IPS-20b (cell line): ENCODE measurements at regions not wholly inside any gene's neighbourhood (a gene's known extent, or its start where the extent isn't known, plus 50 kb on each side); places are given as distances from the start of the nearest gene placed in this dataset.
A peak's percentile ranks its signal among the peaks of the same experiment; 100 is the strongest.

ENCODE experiments used
- H3K27ac ChIP-seq: one replicate; pipeline ENCODE4 v1.5.1; 2013; ENCODE audit warnings: low read length
- H3K27me3 ChIP-seq: 2 replicates; pipeline ENCODE4 v1.6.1; 2013; ENCODE audit warnings: mild to moderate bottlenecking, low read length, inconsistent platforms; ENCODE audit not compliant: insufficient read depth
- H3K36me3 ChIP-seq: 2 replicates; pipeline ENCODE4 v1.6.1; 2013; ENCODE audit warnings: low read depth, mild to moderate bottlenecking, inconsistent platforms, low read length, moderate library complexity; ENCODE audit not compliant: insufficient read depth
- H3K4me1 ChIP-seq: 2 replicates; pipeline ENCODE4 v1.6.1; 2013; ENCODE audit warnings: mild to moderate bottlenecking, control low read depth, inconsistent platforms, low read length, moderate library complexity; ENCODE audit not compliant: insufficient read depth
- H3K4me3 ChIP-seq: 2 replicates; pipeline ENCODE4 v1.5.1; 2013; ENCODE audit warnings: mild to moderate bottlenecking, low read length, inconsistent platforms
- H3K9ac ChIP-seq: 2 replicates; pipeline ENCODE4 v1.6.1; 2013; ENCODE audit warnings: low read depth, mild to moderate bottlenecking, inconsistent platforms, low read length, moderate library complexity
- H3K9me3 ChIP-seq: 2 replicates; pipeline ENCODE4 v1.6.1; 2013; ENCODE audit warnings: mild to moderate bottlenecking, low read depth, low read length, inconsistent platforms; ENCODE audit not compliant: insufficient read depth

DNA sequence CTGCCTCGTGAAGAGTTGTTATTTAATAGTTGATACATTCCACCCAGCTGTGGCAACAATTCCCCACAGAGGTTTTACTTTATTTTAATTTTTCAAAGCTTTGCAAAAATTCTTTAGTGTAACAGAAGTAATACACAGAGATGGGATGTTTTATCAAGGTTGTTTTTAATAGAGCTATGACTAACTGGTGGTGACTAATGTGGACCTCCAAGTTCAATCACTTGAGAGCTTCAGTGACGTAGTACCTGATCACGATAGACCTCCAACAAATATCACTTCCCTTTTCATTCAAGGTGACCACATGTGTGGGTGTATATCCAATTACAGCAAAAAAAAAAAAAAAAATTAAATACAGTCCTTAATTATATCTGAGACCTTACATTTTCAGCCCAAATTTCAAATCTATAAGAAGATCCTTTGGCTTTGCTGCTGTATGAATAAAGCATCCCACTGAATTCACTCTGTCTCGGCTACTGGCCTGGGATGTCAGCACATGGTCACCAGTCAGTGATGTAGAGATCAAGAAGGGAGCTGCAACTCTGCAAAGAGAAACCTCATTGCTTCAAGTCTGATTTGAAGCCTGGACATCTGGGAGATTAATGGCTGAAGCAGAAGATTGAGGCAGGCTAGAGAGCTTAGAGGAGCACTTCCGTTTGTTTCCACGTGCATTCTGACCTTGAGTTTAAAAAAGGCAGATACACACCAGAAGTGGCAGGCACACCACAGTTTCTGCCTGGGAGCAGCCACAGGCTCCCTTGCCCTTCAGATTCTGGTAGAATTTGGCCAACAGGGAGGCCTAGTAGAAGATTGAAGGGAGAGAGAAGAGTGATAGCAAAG, 345.9 kb upstream of the NOCT start:
- no peak overlapping the region for H3K4me3 ChIP-seq
- no peak overlapping the region for H3K9ac ChIP-seq
- no peaks in the 10 kb centered on the region for H3K36me3 ChIP-seq
- H3K27ac ChIP-seq, result no peak overlapping the region
- H3K27me3 ChIP-seq, result no peaks in the 10 kb centered on the region
- H3K9me3 ChIP-seq, result no peaks in the 10 kb centered on the region
- peaks cover 8% of the 10 kb centered on the region for H3K4me1 ChIP-seq

DNA sequence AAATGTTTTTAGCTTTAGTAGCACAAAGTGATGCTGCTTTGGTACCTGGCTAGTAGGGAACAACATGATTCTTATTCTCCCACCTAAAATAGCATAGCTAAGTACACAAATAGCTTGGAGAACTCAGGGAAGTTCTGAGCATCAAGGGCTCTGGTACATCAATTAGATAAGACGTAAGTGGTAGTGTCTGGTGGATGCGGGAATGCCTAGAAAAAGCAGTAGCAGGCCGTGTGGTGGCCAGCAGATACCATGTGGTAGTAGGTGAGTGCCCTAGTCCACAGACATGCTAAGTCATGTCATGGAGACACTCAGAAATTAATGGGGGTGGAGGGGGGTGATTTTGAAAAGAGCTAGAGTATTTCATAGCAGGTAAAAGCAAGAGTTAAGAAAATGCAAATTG, 347.3 kb upstream of the NOCT start:
- H3K27ac ChIP-seq, result no peak overlapping the region
- no peak overlapping the region for H3K4me3 ChIP-seq
- no peak overlapping the region for H3K9ac ChIP-seq
- H3K27me3 ChIP-seq, result no peaks in the 10 kb centered on the region
- peaks cover 6% of the 10 kb centered on the region for H3K4me1 ChIP-seq
- no peaks in the 10 kb centered on the region for H3K9me3 ChIP-seq
- H3K36me3 ChIP-seq, result no peaks in the 10 kb centered on the region

DNA sequence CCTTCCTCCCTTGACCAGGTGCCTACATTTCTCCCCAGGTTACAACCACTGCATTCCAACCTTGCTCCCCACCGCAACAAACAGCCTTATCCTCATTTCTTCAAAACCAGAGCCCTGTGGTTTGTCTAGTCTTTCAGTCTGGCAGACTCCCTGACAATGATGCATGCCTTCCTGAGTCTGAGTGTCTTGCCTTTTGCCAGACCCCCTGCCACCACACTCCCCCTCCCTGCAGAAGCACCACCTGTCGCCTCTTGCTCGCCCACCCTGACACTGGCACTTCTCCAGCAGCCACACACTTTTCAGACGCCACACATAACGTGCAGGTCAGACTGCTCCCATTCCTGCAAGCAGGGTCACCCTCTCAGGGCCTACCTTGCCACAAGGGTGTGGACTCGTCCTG, 349.2 kb upstream of the NOCT start:
- Histone ChIP-seq H3K9ac (no peak overlapping the region), H3K36me3 (no peaks in the 10 kb centered on the region), H3K4me3 (no peak overlapping the region), H3K27ac (no peak overlapping the region), H3K9me3 (no peaks in the 10 kb centered on the region), H3K27me3 (peaks cover 4% of the 10 kb centered on the region; the same call in 1 of the 2 replicates), H3K4me1 (no peaks in the 10 kb centered on the region)

DNA sequence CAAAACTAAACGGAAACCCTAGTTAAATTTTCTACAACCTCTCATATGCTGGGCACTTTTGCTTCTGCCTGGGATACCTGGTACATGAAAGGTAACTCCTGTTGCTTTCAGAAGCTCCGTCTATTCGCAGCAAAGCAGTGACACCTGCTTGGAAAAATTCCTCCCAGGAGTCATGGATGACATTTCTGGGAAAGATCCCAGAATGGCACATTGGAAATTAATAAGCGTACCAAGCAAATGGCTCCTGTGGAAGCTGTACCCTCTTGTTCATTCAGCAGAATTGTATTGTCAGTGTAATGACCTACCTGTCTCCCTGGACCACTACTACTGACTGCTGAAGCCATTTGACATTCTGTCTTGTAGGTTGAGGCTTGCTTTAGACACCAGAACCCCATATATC, 349.7 kb upstream of the NOCT start:
- H3K27ac ChIP-seq, result no peak overlapping the region
- H3K4me1 ChIP-seq, result peaks cover 4% of the 10 kb centered on the region
- H3K4me3 ChIP-seq, result no peak overlapping the region
- no peaks in the 10 kb centered on the region for H3K36me3 ChIP-seq
- peaks cover 9% of the 10 kb centered on the region; the same call in 1 of the 2 replicates for H3K27me3 ChIP-seq
- no peaks in the 10 kb centered on the region for H3K9me3 ChIP-seq
- no peak overlapping the region for H3K9ac ChIP-seq

DNA sequence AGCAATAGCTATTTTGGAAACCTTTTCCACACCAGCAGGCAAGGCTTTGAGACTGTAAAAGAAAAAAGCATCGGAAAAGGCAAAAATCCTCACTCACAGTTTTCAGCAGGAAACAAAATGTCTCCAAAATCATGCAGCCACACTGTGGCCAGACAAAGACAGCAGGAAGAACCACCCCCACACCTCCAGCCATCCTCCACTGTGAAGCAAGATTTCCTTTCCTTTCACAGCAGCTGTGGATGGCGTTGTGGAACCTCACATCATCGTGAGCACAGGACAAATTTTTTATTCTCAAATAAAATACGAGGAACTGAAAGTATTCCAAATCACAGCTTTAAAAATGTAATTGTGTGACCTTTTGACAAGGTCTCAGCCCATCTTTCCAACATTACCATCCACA, 351.7 kb upstream of the NOCT start:
- Histone ChIP-seq H3K9ac (no peak overlapping the region), H3K4me3 (no peak overlapping the region), H3K9me3 (no peaks in the 10 kb centered on the region), H3K27me3 (peaks cover 9% of the 10 kb centered on the region; the same call in 1 of the 2 replicates), H3K4me1 (peaks cover 19% of the 10 kb centered on the region), H3K27ac (no peak overlapping the region), H3K36me3 (no peaks in the 10 kb centered on the region)

DNA sequence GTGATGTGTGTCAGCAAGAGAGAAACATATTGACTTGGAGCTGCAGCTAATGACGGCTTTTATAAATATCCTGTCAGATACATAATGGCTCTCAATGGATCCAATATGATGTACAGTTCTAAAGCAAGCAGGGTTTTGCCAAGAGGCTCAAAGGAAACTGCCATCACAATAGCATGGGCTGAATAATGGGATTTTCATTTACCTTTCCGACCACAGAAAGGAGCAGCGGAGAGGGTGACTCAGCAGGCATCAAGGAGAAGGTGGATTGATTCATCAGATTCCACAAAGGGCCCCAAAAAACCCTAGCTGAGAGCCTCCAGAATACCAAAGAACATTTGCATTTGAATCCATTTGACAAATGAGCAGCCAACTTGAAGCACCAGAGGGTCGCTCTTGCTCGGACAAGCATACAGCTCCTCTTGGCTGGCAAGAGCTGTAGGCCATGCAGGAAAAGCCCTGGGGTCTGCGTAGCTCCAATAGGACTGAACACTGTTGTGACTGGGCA, 355.7 kb upstream of the NOCT start:
- peaks cover 9% of the 10 kb centered on the region; the same call in 1 of the 2 replicates for H3K27me3 ChIP-seq
- H3K9me3 ChIP-seq, result no peaks in the 10 kb centered on the region
- H3K9ac ChIP-seq, result peak overlapping the region; percentile 46; the same call in 1 of the 2 replicates
- peaks cover 26% of the 10 kb centered on the region for H3K4me1 ChIP-seq
- H3K4me3 ChIP-seq, result peak overlapping the region; percentile 58
- peak overlapping the region; percentile 36 for H3K27ac ChIP-seq
- no peaks in the 10 kb centered on the region for H3K36me3 ChIP-seq

DNA sequence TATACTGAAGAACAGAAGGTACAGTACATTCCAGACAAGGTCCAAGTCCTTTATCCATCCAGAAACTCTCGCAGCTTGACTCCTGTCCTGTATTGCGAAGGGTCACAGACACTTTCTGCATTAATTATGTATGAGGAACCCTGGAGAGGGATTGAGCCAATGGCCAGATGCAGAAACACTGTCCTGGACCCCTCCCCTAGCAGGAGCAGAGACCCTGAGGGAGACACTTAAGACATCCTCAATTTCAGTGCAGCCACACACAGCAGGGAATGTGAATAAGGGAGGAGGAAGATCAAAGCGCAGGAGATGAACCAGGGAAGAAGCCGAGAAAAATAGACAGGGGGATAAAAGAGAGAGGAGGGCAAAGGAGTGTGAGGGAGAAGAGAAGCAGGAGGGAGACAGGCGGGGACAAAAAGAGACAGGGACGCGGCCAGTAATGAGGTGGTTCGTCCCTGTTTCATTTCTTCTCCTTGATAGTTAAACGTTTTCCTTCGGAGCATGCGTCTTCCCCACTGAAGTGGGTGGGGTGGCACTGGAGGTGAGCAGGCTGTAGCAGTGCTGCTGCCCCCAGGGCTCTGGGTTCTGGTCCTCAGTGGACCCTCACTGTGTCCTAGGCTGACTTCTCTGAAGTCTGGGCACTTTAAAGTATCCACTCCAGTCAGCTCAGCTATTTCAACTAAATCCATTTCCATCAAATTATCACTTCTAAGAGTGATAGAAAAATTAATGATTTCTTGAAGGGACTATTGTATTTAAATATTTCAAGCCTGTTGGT, 356.4 kb upstream of the NOCT start:
- H3K36me3 ChIP-seq, result no peaks in the 10 kb centered on the region
- no peaks in the 10 kb centered on the region for H3K9me3 ChIP-seq
- peak overlapping the region; percentile 52 for H3K27ac ChIP-seq
- H3K4me3 ChIP-seq, result peak overlapping the region; percentile 58
- H3K27me3 ChIP-seq, result peaks cover 9% of the 10 kb centered on the region; the same call in 1 of the 2 replicates
- H3K9ac ChIP-seq, result peak overlapping the region; percentile 46
- peaks cover 26% of the 10 kb centered on the region for H3K4me1 ChIP-seq

DNA sequence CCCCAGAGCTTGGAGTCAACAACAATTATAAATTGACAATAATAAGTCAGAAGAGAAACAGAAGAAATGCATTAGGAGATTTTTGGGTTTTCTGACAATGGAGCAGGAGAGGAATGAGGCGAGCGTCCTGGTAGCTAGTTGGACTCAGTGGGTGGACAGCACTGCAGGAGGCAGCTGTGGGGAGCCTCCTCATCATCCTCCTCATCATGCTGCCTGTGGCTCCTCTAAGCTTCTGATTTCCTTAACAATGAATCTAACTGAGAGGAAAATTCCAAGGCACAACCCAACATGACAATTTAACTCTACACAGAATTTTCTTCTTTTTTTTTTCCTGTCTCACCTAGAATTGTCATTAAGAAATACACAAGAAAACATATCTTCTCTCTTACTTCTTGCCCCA, 357.1 kb upstream of the NOCT start:
- H3K9me3 ChIP-seq, result no peaks in the 10 kb centered on the region
- peaks cover 26% of the 10 kb centered on the region for H3K4me1 ChIP-seq
- peak overlapping the region; percentile 52 for H3K27ac ChIP-seq
- H3K4me3 ChIP-seq, result peak overlapping the region; percentile 58
- peak overlapping the region; percentile 46 for H3K9ac ChIP-seq
- H3K36me3 ChIP-seq, result no peaks in the 10 kb centered on the region
- peaks cover 9% of the 10 kb centered on the region; the same call in 1 of the 2 replicates for H3K27me3 ChIP-seq

DNA sequence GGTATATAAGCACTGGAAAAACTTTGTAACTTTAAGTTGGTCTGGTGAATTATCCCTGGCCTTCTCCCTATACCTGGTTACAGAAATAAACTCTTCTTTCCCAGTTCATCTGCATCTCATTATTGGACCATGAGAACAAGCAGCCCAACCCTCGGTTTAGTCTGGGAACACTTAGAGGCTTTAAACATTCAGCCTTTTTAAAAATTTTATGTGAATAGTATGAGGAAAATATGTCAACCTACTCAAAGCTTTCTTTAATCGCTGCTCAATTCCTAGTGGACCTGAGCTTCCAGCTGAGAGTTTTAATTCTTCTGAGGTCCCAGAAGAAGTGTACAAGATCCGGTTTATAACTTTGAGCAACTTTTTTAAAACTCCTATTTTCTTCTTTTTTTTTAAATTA, 358.6 kb upstream of the NOCT start:
- H3K36me3 ChIP-seq, result no peaks in the 10 kb centered on the region
- no peak overlapping the region for H3K4me3 ChIP-seq
- H3K27me3 ChIP-seq, result peaks cover 6% of the 10 kb centered on the region; the same call in 1 of the 2 replicates

DNA sequence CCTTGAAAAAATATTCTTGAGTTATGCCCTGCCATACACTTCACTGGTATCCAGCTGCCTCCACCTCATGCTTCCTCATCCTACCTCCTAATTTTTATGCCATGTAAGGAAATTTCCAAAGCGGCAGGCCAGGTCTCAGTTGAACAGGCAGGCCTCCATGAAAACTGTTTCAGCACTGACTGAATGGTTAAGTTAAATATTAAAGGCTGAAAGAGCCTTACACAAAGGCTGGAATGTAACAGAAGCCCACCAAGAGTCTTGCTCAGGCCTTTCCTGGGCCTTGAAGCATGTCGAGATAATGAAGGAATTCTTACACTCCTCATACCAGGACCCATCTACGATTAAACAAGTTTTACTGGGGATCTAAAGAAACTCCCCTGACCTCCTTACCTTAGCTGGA, 359.6 kb upstream of the NOCT start:
- Histone ChIP-seq H3K27me3 (peaks cover under 1% of the 10 kb centered on the region; the same call in 1 of the 2 replicates), H3K9me3 (no peaks in the 10 kb centered on the region), H3K27ac (no peak overlapping the region), H3K36me3 (no peaks in the 10 kb centered on the region), H3K4me3 (no peak overlapping the region), H3K4me1 (peaks cover 24% of the 10 kb centered on the region), H3K9ac (no peak overlapping the region)

More for the DNA sequence above, 358.6 kb upstream of the NOCT start:
- H3K9ac ChIP-seq, result no peak overlapping the region
- peaks cover 26% of the 10 kb centered on the region for H3K4me1 ChIP-seq
- H3K9me3 ChIP-seq, result no peaks in the 10 kb centered on the region
- peak overlapping the region; percentile 37 for H3K27ac ChIP-seq

DNA sequence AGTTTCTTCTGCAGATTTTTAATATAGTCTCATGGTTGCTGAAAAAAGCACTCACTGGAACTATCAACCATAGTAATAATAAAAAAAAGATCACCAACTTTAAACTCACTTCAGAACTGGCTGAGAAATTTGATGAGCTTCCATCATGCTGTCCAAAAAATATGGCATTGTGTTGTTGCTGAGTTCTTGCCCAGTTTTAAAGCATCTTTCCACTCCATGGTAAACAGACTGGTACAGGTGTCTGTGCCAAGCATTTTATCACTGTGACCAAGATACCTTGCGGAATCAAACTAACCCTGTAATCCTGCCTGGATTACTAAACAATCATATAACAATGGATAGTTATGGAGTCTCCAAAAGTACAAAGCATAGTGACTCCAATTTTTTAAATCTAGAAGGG, 360.3 kb upstream of the NOCT start:
- Histone ChIP-seq H3K9ac (no peak overlapping the region), H3K36me3 (no peaks in the 10 kb centered on the region), H3K9me3 (no peaks in the 10 kb centered on the region), H3K4me3 (no peak overlapping the region), H3K4me1 (peaks cover 17% of the 10 kb centered on the region), H3K27me3 (no peaks in the 10 kb centered on the region), H3K27ac (no peak overlapping the region)
